HG02870 (cell line): ENCODE measurements at regions not wholly inside any gene's neighbourhood (a gene's known extent, or its start where the extent isn't known, plus 50 kb on each side); places are given as distances from the start of the nearest gene placed in this dataset.
A peak's percentile ranks its signal among the peaks of the same experiment; 100 is the strongest.

Experiments
- ATAC-seq: cut with Tn5 transposase; IDR thresholded peaks from one replicate; pipeline ENCODE4 v1.9.1; 2021; ENCODE audit warnings: mild to moderate bottlenecking, moderate library complexity; ENCODE audit not compliant: unreplicated experiment

DNA sequence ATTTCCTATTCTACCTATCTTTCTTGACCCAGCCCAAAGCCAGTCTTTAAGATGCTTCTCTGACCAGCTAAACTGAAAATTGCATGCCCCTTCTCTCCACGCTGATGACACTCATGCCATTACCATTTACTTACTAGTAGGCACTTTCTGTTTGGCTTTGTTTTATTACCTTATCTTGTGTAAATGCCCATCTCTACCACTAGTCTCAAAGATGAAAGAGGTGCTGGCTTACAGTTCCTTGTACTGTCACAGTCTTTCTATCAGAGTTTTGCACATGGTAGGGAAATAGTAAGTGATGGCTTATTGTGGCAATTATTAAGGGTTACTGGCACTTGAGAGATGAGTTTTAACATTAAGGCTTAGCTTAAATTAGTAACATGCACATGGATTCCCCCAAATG lies 352.1 kb downstream of the RBM43 start:
- ATAC-seq, result no peak

DNA sequence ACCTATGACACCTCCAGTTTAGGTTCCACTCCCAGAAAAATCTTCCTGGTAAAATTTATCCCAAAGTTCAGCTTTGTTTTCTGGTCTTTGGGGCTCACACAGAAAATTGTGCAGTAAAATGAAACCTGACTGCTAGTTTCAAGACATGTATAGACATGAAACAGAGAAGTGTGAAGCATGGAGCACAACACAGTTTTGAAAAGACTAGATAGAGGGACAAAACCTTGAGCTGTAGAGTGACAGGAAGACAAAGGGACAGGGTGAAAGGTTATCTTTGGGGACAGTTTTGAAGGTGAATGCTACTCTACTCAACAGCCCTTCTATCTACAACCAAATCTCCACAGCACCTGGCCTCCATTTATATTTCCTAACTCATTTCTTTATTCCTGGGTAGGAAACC lies 352.6 kb downstream of the RBM43 start:
- ATAC-seq, result peak; percentile 74

DNA sequence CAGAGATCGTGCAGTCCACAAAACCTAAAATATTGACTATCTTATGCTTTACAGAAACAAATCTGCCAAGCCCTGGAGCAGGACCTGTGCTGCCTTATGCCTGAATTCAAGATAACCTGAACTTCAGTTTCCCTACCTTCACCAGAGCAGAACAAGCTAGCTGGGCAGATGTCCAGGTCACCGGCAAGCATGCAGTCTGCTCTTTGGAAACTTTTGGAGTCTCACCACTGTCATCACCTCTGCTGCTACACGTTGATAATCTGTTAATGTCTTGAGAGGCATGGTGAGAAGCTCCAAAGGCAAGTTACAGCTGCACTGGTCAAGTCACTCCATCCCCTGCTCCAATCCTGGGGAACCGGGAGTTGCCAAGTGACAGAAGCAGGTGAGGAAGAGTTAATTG lies 354.2 kb downstream of the RBM43 start:
- ATAC-seq, result no peak

DNA sequence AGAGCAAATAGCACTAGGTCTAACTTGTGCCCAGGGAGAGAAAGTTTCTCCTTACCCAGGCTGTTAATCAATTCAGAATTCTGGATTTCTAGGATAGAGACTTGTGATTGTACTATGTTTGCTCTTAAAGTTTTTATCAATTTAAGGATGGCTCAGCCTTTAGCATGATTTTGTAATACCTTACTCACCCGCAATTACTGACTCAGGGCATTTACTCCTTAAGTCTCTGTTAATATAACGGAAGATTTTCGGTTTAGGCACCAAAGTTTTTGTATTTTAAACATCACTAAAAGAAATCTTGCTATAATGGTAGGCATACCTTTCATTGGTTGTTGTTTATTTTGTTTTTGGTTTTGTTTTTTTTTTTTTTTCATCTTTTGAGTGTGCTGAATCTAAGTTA lies 358.2 kb downstream of the RBM43 start:
- no peak for ATAC-seq

DNA sequence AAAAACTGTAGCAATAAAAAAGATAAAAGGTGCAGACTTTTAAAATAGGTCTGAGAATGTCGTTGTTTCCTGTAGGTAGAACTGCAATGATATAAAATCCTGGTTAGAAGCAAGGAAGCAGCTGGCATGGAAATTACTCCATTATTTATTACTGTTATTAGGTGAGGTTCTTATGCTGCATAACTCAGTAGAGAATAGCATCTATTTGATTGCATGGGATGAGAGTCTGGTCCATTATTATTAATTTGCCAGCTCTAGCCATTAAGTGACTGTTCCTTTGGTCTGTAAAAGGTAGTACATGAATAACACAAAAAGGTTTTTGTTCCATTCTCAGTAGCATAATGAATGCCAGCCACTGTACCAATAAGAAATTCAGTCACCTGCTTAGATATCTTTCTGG lies 358.6 kb downstream of the RBM43 start:
- no peak for ATAC-seq

DNA sequence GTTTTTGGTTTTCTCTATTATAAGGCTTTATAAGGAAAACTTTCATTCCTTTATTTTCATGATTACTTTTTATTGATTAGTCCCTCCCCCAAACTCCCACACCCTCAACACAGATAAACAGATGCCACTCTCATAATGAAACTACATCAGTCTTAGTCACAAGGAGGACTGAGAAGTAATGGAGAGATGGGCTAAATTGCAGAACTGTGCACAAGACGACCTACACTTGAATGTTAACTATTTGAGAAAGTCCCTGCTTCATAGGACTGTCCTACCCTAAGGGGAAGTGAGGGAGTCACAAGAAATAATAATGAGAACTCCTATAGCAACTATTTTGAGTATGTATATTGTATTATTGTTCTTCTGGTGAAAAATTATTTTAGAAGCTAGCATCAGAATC lies 360.8 kb downstream of the RBM43 start:
- ATAC-seq, result no peak

DNA sequence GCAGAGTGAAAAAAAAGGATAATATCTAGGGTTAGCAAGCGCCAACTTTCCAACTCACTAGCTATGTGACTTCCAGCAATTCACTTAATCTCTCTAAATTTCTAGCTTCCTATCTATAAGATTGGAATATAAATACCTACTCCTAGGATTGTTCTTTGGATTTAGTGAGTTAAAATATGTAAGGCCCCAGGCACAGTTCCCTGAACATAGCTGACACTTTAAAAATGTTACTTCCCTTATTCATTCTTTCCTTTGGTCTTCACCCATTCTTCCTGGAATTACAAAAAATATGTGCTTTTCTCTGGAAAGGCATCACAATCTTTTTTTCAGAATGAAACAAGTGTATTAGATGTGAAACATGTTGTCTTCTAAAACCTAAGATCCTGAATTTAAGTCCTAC lies 365.7 kb downstream of the RBM43 start:
- ATAC-seq, result no peak

DNA sequence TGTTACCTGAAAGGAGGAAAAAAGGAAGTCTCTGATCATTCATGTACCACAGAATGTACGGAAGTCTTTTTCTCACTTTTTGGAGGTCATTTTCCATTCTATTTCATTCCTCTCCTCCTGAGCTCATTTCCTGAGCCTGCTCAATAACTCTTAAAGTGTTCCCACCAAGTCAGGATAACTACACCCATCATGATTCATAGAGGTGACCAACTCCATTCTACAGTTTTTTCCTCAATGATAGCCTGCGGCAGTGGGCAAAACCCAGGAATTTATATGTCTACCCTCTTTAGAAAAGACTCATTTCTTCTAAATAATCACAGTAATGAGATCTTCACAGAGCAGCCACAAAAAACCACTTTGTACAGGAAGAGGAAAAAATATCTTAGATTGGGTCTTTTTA lies 372.5 kb downstream of the RBM43 start:
- ATAC-seq, result no peak

DNA sequence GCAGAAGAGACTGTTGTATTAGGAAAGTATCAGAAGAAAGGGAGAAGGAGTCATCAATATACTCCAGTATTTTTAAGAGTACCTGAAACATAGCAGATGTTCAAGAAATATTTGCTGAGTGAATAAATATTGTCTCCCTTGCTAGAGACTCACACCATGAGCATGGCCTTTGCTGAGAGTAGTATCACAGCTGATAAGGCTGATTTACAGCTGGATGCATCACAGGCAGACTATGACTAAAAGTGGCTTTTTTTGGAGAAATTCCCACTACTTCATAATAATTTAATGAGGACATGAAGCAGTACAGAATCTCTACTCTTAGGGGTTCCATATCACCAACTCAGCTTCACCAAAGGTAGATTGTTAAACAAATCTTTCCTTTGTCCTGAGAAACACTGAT lies 373.3 kb downstream of the RBM43 start:
- no peak for ATAC-seq

DNA sequence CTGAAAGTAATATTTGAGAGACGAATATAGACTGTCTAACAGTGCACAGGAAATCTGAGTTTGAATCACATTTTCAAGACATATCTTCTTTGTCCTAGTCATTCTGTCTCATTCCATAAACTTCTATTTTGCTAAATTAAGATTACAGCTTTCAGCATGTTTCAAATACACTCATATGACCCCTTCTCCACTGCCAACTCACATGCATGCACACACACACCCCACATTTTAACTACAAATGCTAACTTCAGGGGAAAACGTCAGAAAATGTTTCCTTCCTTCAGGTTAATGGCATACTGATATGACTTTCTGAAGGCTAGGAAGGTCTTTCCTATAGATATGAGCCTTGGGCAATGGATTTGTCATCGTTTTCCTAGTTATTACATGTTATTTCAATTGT lies 373.7 kb downstream of the RBM43 start:
- ATAC-seq, result no peak

DNA sequence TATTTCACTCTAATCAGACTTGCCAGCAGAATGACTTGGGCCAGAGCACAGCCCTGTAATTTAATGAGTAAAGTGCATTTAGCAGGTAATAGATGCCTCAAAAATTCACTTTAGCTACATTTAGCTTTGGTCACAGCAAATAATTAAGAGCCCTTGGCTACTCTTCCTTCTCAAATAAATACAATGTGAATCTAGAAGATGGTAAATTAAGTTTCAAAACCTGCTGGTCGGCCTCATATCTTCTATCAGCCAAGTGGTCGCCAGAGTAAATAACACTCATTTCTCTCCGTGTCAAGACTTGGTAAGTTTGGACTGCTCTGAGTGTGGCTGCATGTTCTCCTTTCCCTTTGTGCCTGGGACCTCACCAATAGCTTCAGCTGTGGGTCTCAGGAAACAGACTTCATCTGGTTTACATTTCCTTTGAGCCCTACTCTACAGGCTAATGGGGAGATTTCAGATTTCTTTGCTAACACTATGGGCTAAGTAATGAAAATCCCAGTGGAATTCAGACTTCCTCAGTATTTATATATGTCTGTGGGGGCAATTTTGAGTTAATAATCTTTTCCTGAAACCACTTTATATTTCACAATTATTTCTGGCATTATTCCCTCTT lies 375.8 kb downstream of the RBM43 start:
- ATAC-seq, result no peak

DNA sequence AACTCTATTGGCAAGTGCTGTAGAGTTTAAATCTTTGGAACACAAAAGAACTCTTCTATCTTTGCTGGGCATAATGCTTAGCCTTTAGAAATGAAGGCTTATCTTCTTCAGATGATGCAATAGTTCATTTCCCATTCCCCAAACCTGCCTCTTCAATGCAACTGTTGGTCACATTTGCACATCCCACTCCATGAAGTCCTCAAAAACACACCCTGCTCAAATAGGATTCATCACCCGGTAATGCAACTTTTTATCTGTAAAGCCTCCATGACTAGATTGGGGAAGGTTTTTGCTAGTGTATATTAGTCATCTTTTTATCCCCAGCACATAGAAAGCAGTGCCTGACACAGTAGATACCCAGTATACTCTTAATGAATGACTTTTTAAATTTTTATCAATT lies 376.4 kb downstream of the RBM43 start:
- ATAC-seq, result no peak

DNA sequence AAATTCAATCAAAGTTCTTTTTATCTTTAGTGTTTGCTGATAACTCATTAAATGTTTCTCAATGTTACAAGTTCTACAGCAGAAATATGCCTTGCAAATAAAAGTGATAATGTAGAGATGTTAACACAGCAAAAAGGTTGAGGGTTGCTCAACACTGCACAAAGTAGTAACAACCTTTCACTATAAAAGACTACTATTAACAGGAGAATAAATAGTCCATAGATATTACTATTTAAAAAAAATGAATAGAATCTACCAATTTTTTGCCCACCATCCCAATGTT lies 378.1 kb downstream of the RBM43 start:
- ATAC-seq, result no peak

DNA sequence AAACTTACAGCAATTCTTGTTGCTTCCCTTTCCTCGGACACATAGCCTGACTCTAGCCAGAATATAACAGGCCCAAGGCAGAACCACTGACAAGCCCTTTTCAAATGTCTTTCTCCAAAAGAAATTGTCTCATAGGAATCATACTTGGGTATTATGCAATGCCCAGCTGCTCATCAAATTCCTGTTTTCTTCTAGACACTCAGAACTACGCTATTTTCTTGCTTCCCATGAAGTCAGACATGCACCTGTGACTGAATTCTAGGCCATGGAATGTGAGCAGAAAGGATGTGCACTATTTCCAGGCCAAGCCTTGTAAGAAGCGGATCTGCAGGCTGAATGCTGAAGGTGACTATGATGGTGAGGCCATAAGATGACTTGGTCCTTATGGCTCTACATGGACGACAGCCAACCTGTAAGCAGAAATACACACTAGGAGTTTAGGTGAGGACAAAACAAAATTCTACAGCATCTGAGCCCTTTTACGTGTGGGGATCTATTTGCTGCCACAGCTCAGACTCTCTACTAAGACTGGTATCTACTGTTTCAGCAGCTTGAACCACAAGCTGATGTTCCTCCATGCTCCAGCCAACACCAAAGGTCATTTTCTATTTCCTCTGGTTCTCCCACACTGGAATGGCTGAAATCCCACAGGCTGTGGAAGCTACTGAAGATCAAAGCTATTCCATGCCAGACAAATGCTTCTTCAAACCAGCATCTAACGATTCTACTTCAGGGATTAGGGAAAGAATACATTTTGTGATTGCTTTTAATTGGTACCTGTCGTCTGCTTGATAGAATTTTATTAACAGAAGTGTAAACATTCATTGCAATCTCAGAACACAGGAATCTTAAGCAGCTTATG lies 378.7 kb downstream of the RBM43 start:
- no peak for ATAC-seq

DNA sequence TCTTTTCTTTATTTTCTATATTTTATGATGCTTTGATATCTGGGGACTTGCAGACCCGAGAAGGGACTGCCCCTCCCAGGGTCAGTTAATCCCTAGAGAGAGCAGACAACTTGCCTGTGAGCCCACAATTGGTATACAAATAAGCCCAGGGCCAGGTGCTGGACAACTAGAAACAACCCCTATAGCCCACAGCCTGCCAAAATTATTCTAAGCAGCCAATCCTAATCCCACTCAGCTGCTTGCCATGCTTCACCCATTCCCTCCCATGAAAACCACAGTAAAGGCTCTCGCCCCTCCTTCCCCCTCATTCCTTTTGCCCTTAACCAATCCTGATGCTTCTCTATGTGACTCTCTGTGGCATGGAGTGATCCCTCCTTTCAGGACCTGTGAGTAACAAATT lies 380.7 kb downstream of the RBM43 start:
- ATAC-seq, result no peak

DNA sequence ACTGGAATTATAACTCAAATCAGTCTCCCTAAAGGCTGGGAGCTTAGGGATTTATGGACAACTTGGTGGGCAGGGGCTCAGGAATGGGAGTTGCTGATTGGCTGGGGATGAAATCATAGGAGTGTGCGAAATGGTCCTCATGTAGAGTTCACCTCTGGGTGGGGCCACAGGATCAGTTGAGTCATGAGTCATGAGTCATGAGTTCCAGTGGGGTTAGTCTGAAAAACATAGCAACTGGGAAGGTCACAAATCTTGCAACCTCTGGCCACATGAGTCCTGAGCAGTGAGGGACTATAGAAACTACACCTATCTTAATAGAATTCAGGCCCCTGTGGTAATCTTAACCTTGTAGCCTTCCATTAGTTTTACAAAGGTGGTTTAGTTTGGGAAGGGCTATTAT lies 383.3 kb downstream of the RBM43 start:
- ATAC-seq, result no peak

DNA sequence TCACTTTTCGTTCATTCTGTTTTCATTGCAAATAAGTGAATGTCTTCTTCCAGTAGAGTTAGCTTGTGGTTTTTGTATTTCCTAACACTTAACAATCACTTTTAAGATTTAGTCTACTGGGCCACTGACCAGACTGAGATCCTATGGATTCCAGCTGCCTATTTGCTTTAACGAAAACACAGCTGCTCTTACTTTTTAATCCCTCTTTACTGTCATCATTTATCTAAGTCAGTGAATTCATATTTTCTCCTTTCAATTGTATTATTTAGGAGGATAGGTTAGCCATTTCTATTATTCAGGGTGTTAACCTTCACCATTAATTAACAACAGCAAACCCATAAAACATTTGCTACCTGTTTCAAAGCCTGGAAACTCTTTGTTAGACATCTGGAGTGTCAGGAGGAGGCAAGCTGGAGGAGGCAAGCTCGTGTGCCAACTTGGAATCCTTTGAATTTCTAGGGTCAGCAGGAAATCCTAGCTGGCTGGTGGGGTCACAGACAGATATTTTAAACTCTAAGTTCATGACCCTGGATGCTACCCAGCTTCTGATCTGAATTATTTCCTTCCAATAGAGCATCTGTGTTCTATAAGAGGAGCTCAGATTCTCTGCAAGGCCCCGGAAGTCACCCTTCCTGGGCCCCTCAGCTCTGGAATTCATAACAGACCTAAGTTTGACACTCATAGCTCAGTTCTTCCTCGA lies 385.3 kb downstream of the RBM43 start:
- ATAC-seq, result no peak

DNA sequence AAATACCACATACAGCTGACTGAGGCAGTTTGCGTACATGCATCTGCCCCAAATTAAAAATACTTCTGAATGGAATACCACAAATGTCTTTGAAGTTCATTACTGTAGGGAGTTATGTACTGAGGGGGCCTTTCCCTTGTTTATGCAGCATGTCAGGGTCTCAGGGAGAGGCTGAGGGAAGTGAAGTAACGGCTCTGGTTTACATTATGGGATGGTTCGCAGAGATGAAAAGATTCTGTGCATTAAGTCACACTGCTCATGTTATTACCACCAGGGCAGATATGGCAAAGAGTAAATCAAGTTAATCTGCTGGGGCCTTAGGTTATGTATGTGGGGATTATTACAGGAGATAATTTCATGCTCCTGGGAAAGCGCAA lies 385.9 kb upstream of the RND3 start:
- no peak for ATAC-seq

DNA sequence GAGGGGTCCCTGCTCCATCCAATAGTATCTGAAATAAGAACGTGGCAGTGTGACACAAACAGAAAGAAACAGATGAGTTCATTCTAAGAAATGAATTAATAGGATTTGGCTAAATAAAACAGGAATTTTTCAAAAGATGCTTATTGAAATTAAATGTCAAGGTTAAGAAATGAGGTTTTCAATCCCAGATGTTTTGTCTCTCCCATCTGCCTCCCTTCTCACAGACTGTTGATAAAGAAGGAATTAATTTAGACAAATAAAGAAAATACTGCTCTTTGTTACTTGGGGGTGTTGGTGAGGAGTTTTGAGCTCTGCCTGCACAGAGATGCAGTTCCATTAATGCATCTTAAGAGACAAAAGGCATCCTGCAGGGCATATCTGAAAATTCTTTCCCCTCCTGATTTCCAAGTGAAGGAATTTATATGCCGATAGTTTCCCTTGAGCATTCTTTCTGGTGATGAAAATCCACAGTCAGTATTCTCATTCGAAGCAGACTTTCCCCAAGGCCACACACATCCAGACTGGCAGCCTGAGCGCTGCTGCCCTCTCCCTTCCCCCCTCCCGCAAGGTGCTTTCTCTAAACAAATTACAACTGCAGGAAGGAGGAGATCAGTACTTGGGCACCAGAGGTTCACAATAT lies 385.4 kb upstream of the RND3 start:
- no peak for ATAC-seq

DNA sequence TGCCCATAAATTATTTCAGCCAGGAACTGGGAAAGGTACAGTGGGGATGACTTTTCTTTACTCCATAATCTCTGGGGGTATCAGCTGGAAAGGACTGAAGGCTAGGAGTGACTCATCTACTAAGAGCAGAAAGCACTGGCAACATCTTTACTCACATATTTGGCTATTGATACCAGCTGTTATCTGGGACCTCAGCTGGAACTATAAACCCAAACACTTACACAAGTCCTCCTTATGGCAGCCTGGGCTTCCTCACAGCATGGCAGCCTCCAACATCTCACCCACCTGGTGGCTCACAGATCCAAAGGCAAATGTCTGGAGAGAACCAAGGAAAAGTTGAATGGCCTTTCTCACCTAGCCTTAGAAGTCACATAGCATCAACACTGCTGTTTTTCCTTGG lies 379.0 kb upstream of the RND3 start:
- no peak for ATAC-seq

DNA sequence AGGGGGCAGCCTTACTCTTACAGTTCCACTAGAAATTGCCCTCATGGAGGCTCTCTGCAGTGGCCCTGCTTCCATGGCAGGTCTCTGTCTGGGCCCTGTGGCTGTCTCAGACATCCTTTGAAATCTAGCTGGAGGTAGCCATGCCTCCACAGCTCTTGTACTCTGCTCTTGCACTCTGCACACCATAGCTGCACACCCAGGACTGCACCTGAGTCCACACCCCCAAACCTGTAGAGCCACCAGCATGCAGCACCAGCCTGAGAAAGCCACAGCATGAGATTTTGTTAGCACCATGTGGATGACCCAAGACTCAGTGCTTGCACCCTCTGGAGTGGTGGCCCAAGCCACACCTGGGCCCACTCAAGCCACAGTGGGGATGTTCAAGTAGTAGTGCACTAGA lies 376.2 kb upstream of the RND3 start:
- no peak for ATAC-seq

DNA sequence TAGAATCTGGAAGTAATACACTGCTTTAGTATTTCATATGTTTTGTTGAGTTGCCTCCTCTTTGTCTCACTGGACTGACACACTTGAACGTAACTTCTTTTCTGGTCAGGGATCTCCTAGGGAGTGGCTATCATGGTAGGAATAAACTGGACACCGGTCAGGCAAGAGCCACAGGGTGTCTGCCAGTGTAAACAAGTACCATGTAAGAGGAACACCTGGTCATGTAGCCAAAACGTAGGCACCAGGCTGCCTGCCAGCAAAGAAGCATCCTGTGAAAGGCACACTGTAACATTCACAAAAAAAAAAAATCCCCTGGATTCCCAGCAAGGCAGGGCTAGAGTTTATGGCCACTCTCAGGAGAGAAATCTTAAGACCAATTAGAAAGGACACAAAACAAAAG lies 372.8 kb upstream of the RND3 start:
- ATAC-seq, result no peak
